Esophagus muscularis mucosa (tissue), 4 donors: ENCODE measurements at regions not wholly inside any gene's neighbourhood (a gene's known extent, or its start where the extent isn't known, plus 50 kb on each side); places are given as distances from the start of the nearest gene placed in this dataset.

Experiments
- DNase-seq: peaks from one replicate; pipeline ENCODE4 v3.0.0-alpha.2; 2017; ENCODE audit errors: extremely low spot score
- H3K27ac ChIP-seq, 4 donors: fragments of 200-600 bp; sonication (generic); replicated peaks in 1 of 4; 1 replicate in 3 of 4; 2 replicates in 1 of 4; pipeline ENCODE4 v1.5.1; 2016 to 2019; ENCODE audit warnings: mild to moderate bottlenecking in 1 of 4
- H3K27me3 ChIP-seq, 4 donors: fragments of 200-600 bp; sonication (generic); one replicate each; pipeline versions ENCODE4 v1.5.1 to v1.6.0; 2016 to 2019
- H3K36me3 ChIP-seq, 4 donors: fragments of 200-600 bp; sonication (generic); one replicate each; pipeline ENCODE4 v1.5.1; 2016 to 2019
- H3K4me1 ChIP-seq, 4 donors: fragments of 200-600 bp; sonication (generic); one replicate each; pipeline ENCODE4 v1.5.1; 2016 to 2019
- H3K4me3 ChIP-seq, 4 donors: fragments of 200-600 bp; sonication (generic); 1 replicate in 2 of 4; 2 replicates in 2 of 4; pipeline ENCODE4 v1.5.1; 2016 to 2019; ENCODE audit warnings: mild to moderate bottlenecking in 4 of 4, moderate library complexity in 1 of 4
- H3K9me3 ChIP-seq, 4 donors: fragments of 200-600 bp; sonication (generic); 1 replicate in 3 of 4; 2 replicates in 1 of 4; pipeline ENCODE4 v1.5.1; 2016 to 2019
- EP300 ChIP-seq: sonication (generic); formaldehyde crosslinking; IDR thresholded peaks from one replicate; pipeline ENCODE4 v1.6.1; 2017; ENCODE audit warnings: antibody characterized with exemption
- POLR2A ChIP-seq: fragments of 450-650 bp; IDR thresholded peaks from one replicate; pipeline ENCODE4 v1.6.1; 2017; ENCODE audit warnings: antibody characterized with exemption, moderate library complexity, mild to moderate bottlenecking, low read depth
- POLR2AphosphoS5 ChIP-seq, 2 donors: sonication (generic); formaldehyde crosslinking; IDR thresholded peaks; one replicate each; pipeline ENCODE4 v1.6.1; 2017; ENCODE audit warnings: antibody characterized with exemption in 2 of 2
- WGBS: methylation state at CpG from one replicate; pipeline ENCODE4 v1.1.5; 2018; 5-methylcytosine and 5-hydroxymethylcytosine counted together
- intact Hi-C: fragments of 100-400 bp; cut with DNase I; formaldehyde crosslinking; loops from one replicate; pipeline ENCODE4 v1.15.1; 2023
- TF ChIP-seq, protein P1 (sequence below), 3 experiments: fragments of 200-600 bp in 2 of 3; fragments of 450-650 bp in 1 of 3; sonication (generic) in 2 of 3; IDR thresholded peaks; one replicate each; pipeline ENCODE4 v1.5.1; 2017 to 2019; ENCODE audit warnings: antibody characterized with exemption in 3 of 3, mild to moderate bottlenecking in 2 of 3, moderate library complexity in 1 of 3

DNA sequence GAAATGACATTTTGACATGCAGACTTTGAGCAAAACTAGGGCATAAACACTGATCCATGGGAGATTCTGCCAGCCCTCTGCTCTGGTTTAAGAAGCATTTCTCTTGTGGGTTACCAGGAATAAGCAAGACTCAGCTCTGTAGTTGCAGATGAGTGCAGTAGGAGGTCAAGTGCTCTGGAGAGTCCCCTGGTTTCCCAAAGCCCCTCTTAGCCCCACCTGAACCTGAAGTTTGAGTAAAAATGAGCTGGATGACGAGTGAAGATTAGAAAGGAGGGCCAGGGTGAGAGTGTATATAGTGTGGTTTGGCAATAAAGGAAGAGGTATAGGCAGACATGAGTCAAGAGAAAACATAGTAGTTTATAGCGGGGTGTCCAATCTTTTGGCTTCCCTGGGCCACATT, 220.3 kb downstream of the ARL4A start:
- intact Hi-C loops = no loop called here
- TF ChIP-seq, protein P1, sequence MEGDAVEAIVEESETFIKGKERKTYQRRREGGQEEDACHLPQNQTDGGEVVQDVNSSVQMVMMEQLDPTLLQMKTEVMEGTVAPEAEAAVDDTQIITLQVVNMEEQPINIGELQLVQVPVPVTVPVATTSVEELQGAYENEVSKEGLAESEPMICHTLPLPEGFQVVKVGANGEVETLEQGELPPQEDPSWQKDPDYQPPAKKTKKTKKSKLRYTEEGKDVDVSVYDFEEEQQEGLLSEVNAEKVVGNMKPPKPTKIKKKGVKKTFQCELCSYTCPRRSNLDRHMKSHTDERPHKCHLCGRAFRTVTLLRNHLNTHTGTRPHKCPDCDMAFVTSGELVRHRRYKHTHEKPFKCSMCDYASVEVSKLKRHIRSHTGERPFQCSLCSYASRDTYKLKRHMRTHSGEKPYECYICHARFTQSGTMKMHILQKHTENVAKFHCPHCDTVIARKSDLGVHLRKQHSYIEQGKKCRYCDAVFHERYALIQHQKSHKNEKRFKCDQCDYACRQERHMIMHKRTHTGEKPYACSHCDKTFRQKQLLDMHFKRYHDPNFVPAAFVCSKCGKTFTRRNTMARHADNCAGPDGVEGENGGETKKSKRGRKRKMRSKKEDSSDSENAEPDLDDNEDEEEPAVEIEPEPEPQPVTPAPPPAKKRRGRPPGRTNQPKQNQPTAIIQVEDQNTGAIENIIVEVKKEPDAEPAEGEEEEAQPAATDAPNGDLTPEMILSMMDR (IDR thresholded peaks at IDR 0.05) = no peak
- TF ChIP-seq EP300 (no peak), POLR2AphosphoS5 (IDR thresholded peaks at IDR 0.05) (no peak), POLR2A (no peak)
- no peak for DNase-seq
- Histone ChIP-seq H3K4me1 (no peaks in the 10 kb centered on the region), H3K9me3 (no peaks in the 10 kb centered on the region), H3K27ac (no peak overlapping the region), H3K27me3 (no peaks in the 10 kb centered on the region), H3K36me3 (no peaks in the 10 kb centered on the region), H3K4me3 (no peak overlapping the region)
- WGBS = 94% methylated on average over 2 of the region's 2 CpGs

DNA sequence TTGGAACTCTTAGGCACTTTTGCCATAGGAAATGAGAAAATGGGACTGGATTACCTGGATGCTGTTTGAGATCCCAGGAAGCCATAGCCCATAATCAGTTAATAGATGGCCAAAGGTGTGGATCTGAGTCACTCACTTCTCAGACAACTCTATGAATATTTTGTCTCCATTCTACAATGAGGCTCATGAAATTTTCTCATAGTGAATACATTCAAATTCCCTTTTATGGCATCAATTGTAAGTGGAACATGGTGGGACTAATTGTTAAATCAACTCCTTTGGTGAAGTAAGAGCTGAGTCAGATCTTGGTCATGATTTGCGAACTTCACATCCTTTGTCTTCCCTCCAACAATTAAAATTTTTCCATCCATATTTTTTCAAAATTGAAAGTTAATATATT, 222.1 kb downstream of the ARL4A start:
- H3K36me3 ChIP-seq = no peaks in the 10 kb centered on the region
- 82% methylated on average over 1 of the region's 1 CpG for WGBS
- no peaks in the 10 kb centered on the region for H3K9me3 ChIP-seq
- TF ChIP-seq, protein P1 (IDR thresholded peaks at IDR 0.05) = no peak
- TF ChIP-seq POLR2AphosphoS5 (IDR thresholded peaks at IDR 0.05) (no peak), EP300 (no peak), POLR2A (no peak)
- intact Hi-C loops = no loop called here
- H3K27ac ChIP-seq = no peak overlapping the region
- no peaks in the 10 kb centered on the region for H3K4me1 ChIP-seq
- H3K4me3 ChIP-seq = no peak overlapping the region
- no peak for DNase-seq
- no peaks in the 10 kb centered on the region for H3K27me3 ChIP-seq

- intact Hi-C loops = no loop called here
- TF ChIP-seq, protein P1 (IDR thresholded peaks at IDR 0.05) = no peak
- no peak for TF ChIP-seq POLR2A
- TF ChIP-seq EP300 = no peak
- TF ChIP-seq POLR2AphosphoS5 (IDR thresholded peaks at IDR 0.05) = no peak
- no peaks in the 10 kb centered on the region for H3K27me3 ChIP-seq
Observed at GRCh38 chr7:12911053-12911452, 223.6 kb downstream of the ARL4A start.

DNA sequence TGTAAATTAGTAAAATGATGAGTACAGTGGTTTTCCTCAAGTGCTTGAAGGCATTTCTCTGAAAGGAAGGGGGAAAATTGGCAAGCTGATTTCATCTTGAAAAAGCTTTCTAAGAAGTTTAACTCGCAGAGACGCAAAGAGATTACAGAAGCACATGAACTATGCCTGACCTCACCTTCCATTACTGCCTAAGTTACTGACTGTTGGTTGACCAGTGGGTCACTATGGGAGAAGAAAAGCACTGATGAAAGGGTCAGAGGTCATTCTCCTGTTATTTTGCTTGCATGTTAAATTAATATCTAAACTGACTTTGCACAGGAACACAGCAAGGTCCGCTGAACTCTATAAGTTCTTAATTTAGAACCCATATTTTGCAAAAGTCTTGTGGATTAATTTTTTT, 225.6 kb downstream of the ARL4A start:
- Histone ChIP-seq H3K27me3 (no peaks in the 10 kb centered on the region), H3K36me3 (no peaks in the 10 kb centered on the region), H3K9me3 (no peaks in the 10 kb centered on the region), H3K4me3 (no peak overlapping the region), H3K27ac (no peak overlapping the region), H3K4me1 (peaks cover 0 to 8% (median 3%) of the 10 kb centered on the region in 4 donors)
- WGBS = 58% methylated on average over 3 of the region's 3 CpGs
- intact Hi-C loops = no loop called here
- no peak for DNase-seq
- TF ChIP-seq, protein P1 (IDR thresholded peaks at IDR 0.05) = no peak
- TF ChIP-seq EP300 (no peak), POLR2AphosphoS5 (IDR thresholded peaks at IDR 0.05) (no peak), POLR2A (no peak)

More at GRCh38 chr7:12911053-12911452, 223.6 kb downstream of the ARL4A start:
- H3K36me3 ChIP-seq = no peaks in the 10 kb centered on the region
- no peaks in the 10 kb centered on the region for H3K4me1 ChIP-seq
- H3K4me3 ChIP-seq = no peak overlapping the region
- 81% methylated on average over 2 of the region's 2 CpGs for WGBS
- DNase-seq = no peak
- no peaks in the 10 kb centered on the region for H3K9me3 ChIP-seq
- H3K27ac ChIP-seq = no peak overlapping the region

- no peak for DNase-seq
- no peak overlapping the region for H3K4me3 ChIP-seq
- peaks cover 0 to 8% (median 3%) of the 10 kb centered on the region in 4 donors for H3K4me1 ChIP-seq
- TF ChIP-seq POLR2AphosphoS5 (IDR thresholded peaks at IDR 0.05) (no peak), EP300 (no peak), POLR2A (no peak)
- TF ChIP-seq, protein P1 (IDR thresholded peaks at IDR 0.05) = no peak
- intact Hi-C loops = no loop called here
- H3K9me3 ChIP-seq = no peaks in the 10 kb centered on the region
- no peaks in the 10 kb centered on the region for H3K36me3 ChIP-seq
- 95% methylated on average over 2 of the region's 2 CpGs for WGBS
- no peaks in the 10 kb centered on the region for H3K27me3 ChIP-seq
- H3K27ac ChIP-seq = no peak overlapping the region
Observed at GRCh38 chr7:12917801-12918200, 230.4 kb downstream of the ARL4A start.
